Endodermal cell (in vitro differentiated cells): ENCODE measurements at regions not wholly inside any gene's neighbourhood (a gene's known extent, or its start where the extent isn't known, plus 50 kb on each side); places are given as distances from the start of the nearest gene placed in this dataset.

Experiments used
- DNase-seq: peaks from one replicate; pipeline ENCODE4 v3.0.0-alpha.2; 2017
- H3K27ac ChIP-seq: 2 replicates; pipeline ENCODE4 v1.5.1; 2013; ENCODE audit warnings: mild to moderate bottlenecking, low read depth, low read length, moderate library complexity
- H3K27me3 ChIP-seq: 2 replicates; pipeline ENCODE4 v1.6.1; 2013; ENCODE audit warnings: mild to moderate bottlenecking, low read length, moderate library complexity; ENCODE audit not compliant: insufficient read depth, control insufficient read depth, poor library complexity, severe bottlenecking
- H3K36me3 ChIP-seq: 2 replicates; pipeline ENCODE4 v1.7.0; 2013; ENCODE audit warnings: mild to moderate bottlenecking, low read length, moderate library complexity; ENCODE audit not compliant: control insufficient read depth, insufficient read depth
- H3K4me1 ChIP-seq: one replicate; pipeline ENCODE4 v1.7.0; 2013; ENCODE audit warnings: low read length; ENCODE audit not compliant: control insufficient read depth, insufficient read depth
- H3K4me3 ChIP-seq: 2 replicates; pipeline ENCODE4 v1.5.1; 2013; ENCODE audit warnings: mild to moderate bottlenecking, low read length, moderate library complexity
- H3K9ac ChIP-seq: 2 replicates; pipeline ENCODE4 v1.6.1; 2013; ENCODE audit warnings: mild to moderate bottlenecking, low read length, moderate library complexity; ENCODE audit not compliant: poor library complexity, severe bottlenecking; ENCODE audit errors: extremely low read depth
- H3K9me3 ChIP-seq: 2 replicates; pipeline ENCODE4 v1.6.1; 2013; ENCODE audit warnings: mild to moderate bottlenecking, low read length, moderate library complexity; ENCODE audit not compliant: control insufficient read depth
- H3K27ac Mint-ChIP-seq: 2 replicates; pipeline ENCODE4 v1.8.0; 2020; ENCODE audit warnings: mixed read lengths
- H3K27me3 Mint-ChIP-seq: 2 replicates; pipeline ENCODE4 v1.8.0; 2021; ENCODE audit warnings: mild to moderate bottlenecking, mixed read lengths; ENCODE audit not compliant: insufficient read depth
- H3K36me3 Mint-ChIP-seq: 2 replicates; pipeline ENCODE4 v1.8.0; 2020; ENCODE audit warnings: low read depth, mixed read lengths
- H3K4me1 Mint-ChIP-seq: 2 replicates; pipeline ENCODE4 v1.8.0; 2020; ENCODE audit warnings: mixed read lengths
- H3K4me3 Mint-ChIP-seq: 2 replicates; pipeline ENCODE4 v1.8.0; 2020; ENCODE audit warnings: mild to moderate bottlenecking, moderate library complexity, mixed read lengths
- H3K9me3 Mint-ChIP-seq: 2 replicates; pipeline ENCODE4 v1.8.0; 2020; ENCODE audit warnings: mild to moderate bottlenecking, mixed read lengths
- WGBS, 2 experiments: methylation state at CpG; one replicate each; pipeline versions ENCODE4 v1.1.5 to v1.1.7; 2013; ENCODE audit warnings: missing lambda C conversion rate in 2 of 2, mixed read lengths in 1 of 2; ENCODE audit not compliant: insufficient coverage in 1 of 2, insufficient read length in 1 of 2; 5-methylcytosine and 5-hydroxymethylcytosine counted together
- TF ChIP-seq, protein P1 (sequence below): fragments of 200-600 bp; sonication (generic); conservative IDR thresholded peaks from 2 replicates; pipeline ENCODE4 v1.5.0; 2021; ENCODE audit warnings: antibody characterized with exemption, mild to moderate bottlenecking

DNA sequence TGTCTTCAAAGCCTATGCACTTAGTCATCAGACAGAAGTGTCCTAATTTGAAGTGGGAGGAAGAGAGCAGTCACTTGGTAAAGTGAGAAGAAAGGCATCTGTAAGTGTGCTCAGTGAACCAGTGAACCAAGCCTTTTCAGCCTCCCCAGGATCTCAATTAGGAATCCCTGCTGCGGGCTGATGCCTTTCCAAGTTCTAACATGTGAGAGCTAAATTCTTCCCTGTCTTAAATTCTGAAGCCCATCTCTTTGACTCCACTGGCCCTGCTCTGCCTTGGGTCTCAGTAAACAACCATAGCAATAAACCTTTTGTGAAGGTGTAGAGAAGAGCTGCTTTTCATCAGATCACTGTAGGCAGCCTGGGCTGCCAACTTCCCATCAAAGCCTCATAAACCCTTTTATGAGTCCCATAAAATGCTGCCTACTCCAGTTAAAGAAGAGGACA is 701.2 kb upstream of the LCORL start:
- no peaks in the 10 kb centered on the region for H3K27me3 Mint-ChIP-seq
- no peak overlapping the region for H3K4me3 ChIP-seq
- no peaks in the 10 kb centered on the region for H3K27me3 ChIP-seq
- TF ChIP-seq, protein P1, sequence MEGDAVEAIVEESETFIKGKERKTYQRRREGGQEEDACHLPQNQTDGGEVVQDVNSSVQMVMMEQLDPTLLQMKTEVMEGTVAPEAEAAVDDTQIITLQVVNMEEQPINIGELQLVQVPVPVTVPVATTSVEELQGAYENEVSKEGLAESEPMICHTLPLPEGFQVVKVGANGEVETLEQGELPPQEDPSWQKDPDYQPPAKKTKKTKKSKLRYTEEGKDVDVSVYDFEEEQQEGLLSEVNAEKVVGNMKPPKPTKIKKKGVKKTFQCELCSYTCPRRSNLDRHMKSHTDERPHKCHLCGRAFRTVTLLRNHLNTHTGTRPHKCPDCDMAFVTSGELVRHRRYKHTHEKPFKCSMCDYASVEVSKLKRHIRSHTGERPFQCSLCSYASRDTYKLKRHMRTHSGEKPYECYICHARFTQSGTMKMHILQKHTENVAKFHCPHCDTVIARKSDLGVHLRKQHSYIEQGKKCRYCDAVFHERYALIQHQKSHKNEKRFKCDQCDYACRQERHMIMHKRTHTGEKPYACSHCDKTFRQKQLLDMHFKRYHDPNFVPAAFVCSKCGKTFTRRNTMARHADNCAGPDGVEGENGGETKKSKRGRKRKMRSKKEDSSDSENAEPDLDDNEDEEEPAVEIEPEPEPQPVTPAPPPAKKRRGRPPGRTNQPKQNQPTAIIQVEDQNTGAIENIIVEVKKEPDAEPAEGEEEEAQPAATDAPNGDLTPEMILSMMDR = no peak
- H3K9me3 ChIP-seq = no peaks in the 10 kb centered on the region
- H3K9ac ChIP-seq = no peak overlapping the region
- 56 to 84% methylated on average over 1 of the region's 1 CpG for WGBS, 2 experiments
- no peak overlapping the region for H3K4me3 Mint-ChIP-seq
- no peak for DNase-seq
- H3K4me1 ChIP-seq = no peaks in the 10 kb centered on the region
- no peaks in the 10 kb centered on the region for H3K4me1 Mint-ChIP-seq
- H3K36me3 ChIP-seq = no peaks in the 10 kb centered on the region
- no peak overlapping the region for H3K27ac Mint-ChIP-seq
- H3K36me3 Mint-ChIP-seq = no peaks in the 10 kb centered on the region
- peaks cover 2% of the 10 kb centered on the region for H3K9me3 Mint-ChIP-seq
- no peak overlapping the region for H3K27ac ChIP-seq

DNA sequence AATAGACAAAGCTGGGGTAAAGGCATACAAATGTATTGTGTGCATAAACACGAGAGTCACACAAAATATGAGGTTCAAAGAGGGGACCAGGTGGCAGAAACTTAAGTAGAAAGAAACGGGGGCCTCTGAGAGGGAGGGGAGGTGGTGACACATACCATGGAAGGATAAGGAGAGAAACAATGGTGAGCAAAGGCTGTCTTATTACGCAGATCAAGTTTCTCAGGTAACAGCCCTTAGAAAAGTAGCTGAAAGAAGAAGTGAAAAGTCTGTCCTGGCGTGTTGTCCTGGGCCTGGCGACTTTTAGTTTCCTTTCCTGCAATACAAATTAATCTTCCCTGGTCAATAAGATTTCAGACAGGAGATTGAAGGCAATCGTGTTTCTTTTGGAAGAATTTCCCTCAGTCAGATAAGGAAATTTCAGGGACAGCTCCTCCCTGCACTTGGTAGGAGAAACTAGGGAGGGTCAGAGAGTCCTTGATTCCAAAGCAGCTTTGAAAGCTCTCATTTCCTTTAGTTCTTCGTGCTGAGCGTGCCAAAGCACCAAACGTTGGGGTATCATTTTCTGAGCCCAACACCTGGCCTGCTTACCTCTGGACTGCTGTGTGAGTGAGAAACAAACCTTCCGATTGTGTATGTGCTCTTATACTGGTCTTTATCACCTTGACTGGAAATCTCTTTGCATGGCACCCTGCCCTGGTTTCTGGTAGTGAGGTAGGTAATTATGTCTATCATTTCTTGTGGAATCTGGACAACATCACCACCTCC is 676.7 kb upstream of the LCORL start:
- H3K9me3 ChIP-seq = no peaks in the 10 kb centered on the region
- no peak for DNase-seq
- H3K36me3 Mint-ChIP-seq = peaks cover 5% of the 10 kb centered on the region

DNA sequence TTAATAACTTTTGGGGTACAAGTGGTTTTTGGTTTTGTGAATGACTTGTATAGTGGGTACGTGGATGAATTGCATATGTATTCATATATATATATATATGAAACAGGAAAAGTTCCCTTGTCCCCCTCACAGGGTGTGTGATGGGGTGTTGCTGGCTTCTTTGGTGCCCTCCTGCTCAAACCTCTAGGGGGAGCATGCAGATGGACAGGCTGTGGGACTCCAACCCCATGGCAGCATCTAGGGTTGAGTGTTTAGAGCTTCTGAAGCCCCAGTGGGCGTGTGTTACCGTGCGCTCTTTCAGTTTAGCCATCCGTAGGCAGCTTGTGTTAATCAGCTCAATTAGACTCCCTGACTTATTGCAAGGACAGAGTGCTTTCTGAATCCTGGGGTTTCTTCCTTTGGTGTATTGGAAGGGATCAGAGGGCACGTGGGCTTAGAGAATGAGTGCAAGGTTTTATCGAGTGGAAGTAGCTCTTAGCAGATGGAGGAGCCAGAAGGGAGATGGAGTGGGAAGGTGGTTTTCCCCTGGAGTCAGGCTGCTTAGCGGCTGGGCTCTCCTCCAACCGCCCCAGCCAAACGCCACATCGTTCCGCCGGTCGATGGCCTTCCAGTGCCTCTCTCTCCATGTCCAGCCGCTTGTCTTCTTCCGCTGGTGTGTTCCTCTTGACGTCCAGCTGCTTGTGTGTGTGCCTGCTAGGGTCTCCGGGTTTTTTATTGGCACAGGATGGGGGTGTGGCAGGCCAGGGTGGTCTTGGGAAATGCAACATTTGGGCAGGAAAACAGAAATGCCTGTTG is 674.4 kb upstream of the LCORL start:
- DNase-seq = peak; percentile 43

More for the DNA sequence above, 676.7 kb upstream of the LCORL start:
- Histone ChIP-seq H3K27me3 (no peaks in the 10 kb centered on the region), H3K9ac (no peak overlapping the region), H3K4me3 (no peak overlapping the region), H3K4me1 (no peaks in the 10 kb centered on the region), H3K36me3 (no peaks in the 10 kb centered on the region), H3K27ac (no peak overlapping the region)
- Mint-ChIP-seq H3K27me3 (peaks cover 2% of the 10 kb centered on the region), H3K4me3 (no peak overlapping the region), H3K4me1 (peaks cover 7% of the 10 kb centered on the region), H3K27ac (no peak overlapping the region), H3K9me3 (peaks cover 13% of the 10 kb centered on the region)
- 76 to 81% methylated on average over 10 of the region's 10 CpGs for WGBS, 2 experiments
- TF ChIP-seq, protein P1 = no peak

More for the DNA sequence above, 674.4 kb upstream of the LCORL start:
- Histone ChIP-seq H3K27me3 (peaks cover 9% of the 10 kb centered on the region), H3K4me1 (no peaks in the 10 kb centered on the region), H3K36me3 (no peaks in the 10 kb centered on the region), H3K9me3 (no peaks in the 10 kb centered on the region), H3K9ac (no peak overlapping the region), H3K4me3 (no peak overlapping the region), H3K27ac (no peak overlapping the region)
- Mint-ChIP-seq H3K27ac (no peak overlapping the region), H3K4me1 (peaks cover 20% of the 10 kb centered on the region), H3K36me3 (no peaks in the 10 kb centered on the region), H3K4me3 (no peak overlapping the region), H3K27me3 (peaks cover 14% of the 10 kb centered on the region), H3K9me3 (peaks cover 2% of the 10 kb centered on the region)
- WGBS, 2 experiments = 90 to 94% methylated on average over 2 to 17 of the region's 18 CpGs
- TF ChIP-seq, protein P1 = peak; percentile 65
